ENCODE measurements at regions not wholly inside any gene's neighbourhood (a gene's known extent, or its start where the extent isn't known, plus 50 kb on each side); places are given as distances from the start of the nearest gene placed in this dataset.

- TF ChIP-seq EZH2 (IDR thresholded peaks at IDR 0.05) (no peak), POLR2AphosphoS5 (IDR thresholded peaks at IDR 0.05; ENCODE audit: borderline replicate concordance, low read depth, low read length) (no peak), FOXP2 (optimal IDR thresholded peaks at IDR 0.05; ENCODE audit: control extremely low read depth, extremely low read length, insufficient read depth) (no peak)
Measured at GRCh38 chr18:51878724-51879123, 461.3 kb upstream of the DCC start.
